ENCODE measurements at regions not wholly inside any gene's neighbourhood (a gene's known extent, or its start where the extent isn't known, plus 50 kb on each side); places are given as distances from the start of the nearest gene placed in this dataset.

- no peak for DNase-seq (ENCODE audit: low read depth)
These were observed 1203.4 kb downstream of the MAT2B start for GRCh38 chr5:164708831-164709230.

- no peak for DNase-seq (ENCODE audit: low read depth)
These were observed 1208.3 kb downstream of the MAT2B start for GRCh38 chr5:164713682-164714081.

DNA sequence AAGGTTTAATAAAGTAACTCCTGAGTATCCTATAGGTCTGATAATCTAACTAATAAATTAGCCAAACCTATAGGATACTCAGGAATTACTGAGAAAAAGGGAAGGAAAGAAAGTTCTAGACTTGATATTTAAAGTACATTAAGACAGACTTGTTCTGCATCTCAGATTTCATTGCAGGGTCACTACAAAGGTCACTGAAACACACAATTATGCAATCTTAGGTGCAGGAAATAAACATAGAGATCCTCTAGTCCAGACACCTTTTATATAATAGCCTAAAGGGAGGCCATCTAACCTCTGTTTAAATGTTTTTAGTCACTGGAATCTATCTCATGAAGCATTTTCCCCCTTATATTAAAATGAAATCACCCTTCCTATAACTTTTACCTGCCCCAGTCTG lies 1215.7 kb downstream of the MAT2B start:
- DNase-seq (ENCODE audit: low read depth), result no peak

GRCh38 chr5:164721656-164722055 lies 1216.2 kb downstream of the MAT2B start:
- no peak for DNase-seq (ENCODE audit: low read depth)

DNA sequence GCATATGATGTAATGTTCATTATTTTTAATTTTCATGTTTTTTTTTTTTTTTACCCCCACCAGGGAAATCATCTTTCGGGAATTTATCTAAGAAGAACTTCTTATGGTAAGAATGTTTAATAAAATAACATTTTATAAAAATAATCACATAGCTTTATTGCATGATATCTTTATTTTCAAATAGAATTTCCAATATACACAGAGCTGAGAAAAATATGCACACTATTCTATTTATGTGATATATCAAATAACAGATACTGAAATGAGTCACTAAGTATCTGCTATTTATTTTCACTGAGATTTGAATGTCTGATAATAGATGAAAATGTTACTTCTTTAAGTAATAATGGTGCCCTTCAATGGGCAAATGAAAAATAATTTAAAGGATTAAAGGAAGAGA lies 1217.3 kb downstream of the MAT2B start:
- no peak for DNase-seq (ENCODE audit: low read depth)

GRCh38 chr5:164727012-164727411 lies 1221.6 kb downstream of the MAT2B start:
- no peak for DNase-seq (ENCODE audit: low read depth)

DNA sequence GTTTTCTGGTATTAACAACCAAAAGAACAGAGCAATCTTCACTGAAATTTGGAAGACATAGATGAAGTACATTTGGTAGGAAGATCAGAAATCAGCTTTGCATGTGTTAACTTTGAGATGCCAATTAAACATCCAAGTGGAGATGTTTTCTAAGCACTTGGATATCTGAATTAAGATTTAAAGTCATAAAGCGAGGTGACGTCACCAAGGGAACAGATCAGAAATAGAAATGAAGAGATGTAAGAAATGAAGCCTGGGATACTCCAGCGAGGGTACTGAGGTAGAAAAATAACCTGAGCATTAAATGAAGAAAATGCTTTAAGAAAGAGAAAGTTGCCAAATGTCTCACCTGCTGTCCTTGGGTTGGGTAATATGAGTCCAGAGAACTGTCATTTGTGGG lies 1223.3 kb downstream of the MAT2B start:
- DNase-seq (ENCODE audit: low read depth), result no peak

DNA sequence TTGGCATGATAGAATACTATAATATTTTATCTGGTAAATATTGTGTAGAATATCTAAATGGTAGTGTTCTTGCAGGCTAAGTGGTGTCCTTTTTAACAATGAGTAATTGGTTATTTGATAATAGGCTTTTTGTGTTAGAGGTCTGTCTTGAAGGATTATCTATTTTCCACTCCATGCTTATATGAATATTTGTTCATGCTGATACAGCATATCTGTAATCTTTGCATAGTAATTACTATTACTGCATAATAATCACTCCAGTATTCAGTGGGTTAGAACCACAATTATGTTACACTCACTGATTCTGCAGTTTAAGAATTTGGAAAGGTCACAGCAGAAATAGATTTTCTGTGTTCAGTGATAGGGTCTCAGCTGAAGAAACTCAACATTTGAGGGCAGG lies 1229.9 kb downstream of the MAT2B start:
- no peak for DNase-seq (ENCODE audit: low read depth)

- DNase-seq (ENCODE audit: low read depth), result no peak
These were observed 1236.0 kb downstream of the MAT2B start for GRCh38 chr5:164741376-164741775.

DNA sequence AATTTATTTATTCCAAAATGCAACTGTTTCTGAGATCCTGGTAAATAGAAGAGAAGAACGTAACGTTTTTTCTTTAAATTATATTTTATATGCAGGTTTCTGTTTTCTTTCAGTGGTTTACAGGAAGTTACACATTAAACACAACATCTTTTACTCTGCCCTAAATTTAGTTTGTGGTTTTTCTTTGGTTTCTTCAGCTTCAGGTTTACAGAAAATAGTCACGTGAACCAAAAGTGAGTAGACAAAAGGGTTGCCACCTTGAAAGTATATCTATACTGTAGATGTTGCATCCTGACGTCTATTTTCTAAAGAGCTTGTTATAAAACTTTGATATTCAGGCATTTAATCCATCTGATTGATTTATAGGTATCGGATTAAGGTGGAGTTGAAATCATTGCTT lies 1236.6 kb downstream of the MAT2B start:
- no peak for DNase-seq (ENCODE audit: low read depth)

DNA sequence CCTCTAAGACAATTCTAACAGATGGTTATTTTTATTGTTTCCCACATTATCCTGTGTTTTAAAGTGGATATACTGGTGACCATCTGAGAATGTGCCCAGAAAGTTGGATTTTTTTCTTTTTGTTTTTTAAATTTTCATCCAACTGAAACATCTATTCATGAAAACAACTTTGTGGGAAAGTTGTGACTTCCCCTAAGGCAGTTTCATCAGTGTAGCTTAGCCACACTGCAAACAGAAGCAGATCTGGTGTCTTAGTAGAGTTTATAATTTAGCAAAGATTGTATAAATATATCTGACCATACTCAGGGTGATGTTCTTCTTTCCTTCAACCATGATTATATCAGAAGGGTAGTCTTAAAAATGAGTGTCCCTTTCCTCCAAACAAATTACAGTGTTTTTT lies 1241.3 kb downstream of the MAT2B start:
- DNase-seq (ENCODE audit: low read depth), result no peak

DNA sequence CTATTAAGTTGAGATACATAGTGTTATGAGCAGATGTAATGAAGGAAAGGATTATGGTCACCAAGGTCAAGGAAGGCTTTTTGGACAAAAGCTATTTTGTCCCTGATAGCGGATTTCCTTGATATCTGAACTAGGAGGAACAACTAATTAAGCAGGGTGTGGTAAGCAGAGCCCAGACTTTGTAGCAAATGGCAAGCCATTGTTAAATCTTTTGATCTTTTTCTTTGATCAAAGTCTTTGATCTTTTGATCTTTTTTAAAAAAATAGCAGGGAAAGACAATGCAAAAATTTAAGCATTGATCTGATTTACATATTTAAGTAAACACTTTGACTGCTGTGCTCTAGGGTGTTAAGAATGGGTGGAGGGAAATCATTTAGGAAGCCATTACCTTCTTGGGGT lies 1242.0 kb downstream of the MAT2B start:
- no peak for DNase-seq (ENCODE audit: low read depth)

GRCh38 chr5:164748861-164749260 lies 1243.4 kb downstream of the MAT2B start:
- DNase-seq (ENCODE audit: low read depth), result no peak

DNA sequence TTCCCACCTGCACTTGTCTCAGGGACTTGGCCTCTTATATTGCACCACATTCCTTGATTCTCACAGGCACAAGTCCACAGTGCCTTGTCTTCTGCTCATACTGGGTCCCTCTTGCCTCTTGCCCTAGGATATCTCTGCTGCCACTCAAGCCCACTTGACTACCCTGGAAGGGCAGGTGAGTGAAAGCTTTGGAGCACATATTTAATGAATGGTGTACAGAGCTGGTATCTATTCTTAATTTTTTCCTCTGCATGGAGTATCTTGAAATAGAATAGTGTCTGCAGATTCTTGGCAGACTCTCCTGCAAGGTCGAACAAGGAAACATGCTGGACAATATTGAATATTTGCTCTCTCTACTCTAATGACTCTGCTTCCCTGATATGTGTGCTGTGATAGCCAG lies 1248.0 kb downstream of the MAT2B start:
- DNase-seq (ENCODE audit: low read depth), result no peak

GRCh38 chr5:164763206-164763605 lies 1257.8 kb downstream of the MAT2B start:
- no peak for DNase-seq (ENCODE audit: low read depth)

DNA sequence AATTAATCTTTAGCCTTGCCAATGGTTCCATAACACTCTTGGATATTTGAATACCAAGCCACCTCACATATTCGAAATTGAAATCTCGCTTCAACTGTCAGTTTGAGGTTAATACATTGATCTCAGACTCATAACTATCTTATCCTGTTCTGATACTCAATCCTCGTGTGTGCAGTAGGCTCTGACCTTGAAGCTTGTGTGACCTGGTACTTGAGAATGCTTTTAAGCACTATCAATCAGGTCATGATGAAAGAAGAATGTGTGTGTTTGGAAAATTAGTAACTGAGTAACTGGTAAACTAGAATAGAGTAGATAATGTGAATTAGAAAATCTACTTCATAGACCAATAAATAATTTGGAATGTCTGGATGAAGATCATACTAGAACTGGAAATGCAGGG lies 1266.7 kb downstream of the MAT2B start:
- DNase-seq (ENCODE audit: low read depth), result no peak

- no peak for DNase-seq (ENCODE audit: low read depth)
These were observed 1278.8 kb downstream of the MAT2B start for GRCh38 chr5:164784230-164784629.

DNA sequence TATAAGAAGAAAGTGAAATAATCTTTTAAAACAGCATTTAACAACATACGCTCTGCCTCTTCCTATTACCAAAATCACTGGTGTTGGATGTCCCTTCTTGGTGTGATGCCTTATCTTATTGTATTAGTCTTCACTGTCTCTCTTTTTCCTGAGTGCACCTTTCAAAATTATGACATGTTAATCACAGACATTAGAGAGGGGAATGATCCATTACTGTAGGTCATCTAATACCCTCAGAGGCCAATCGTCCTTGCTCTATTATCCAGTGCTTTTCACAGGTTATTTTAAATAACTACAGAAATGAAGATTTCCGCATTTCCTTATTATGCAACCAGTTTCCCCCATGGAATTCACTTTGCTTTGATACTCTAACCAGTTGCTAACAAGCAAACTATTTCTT lies 1292.7 kb downstream of the MAT2B start:
- DNase-seq (ENCODE audit: low read depth), result no peak

- no peak for DNase-seq (ENCODE audit: low read depth)
These were observed 1294.0 kb downstream of the MAT2B start for GRCh38 chr5:164799391-164799790.

DNA sequence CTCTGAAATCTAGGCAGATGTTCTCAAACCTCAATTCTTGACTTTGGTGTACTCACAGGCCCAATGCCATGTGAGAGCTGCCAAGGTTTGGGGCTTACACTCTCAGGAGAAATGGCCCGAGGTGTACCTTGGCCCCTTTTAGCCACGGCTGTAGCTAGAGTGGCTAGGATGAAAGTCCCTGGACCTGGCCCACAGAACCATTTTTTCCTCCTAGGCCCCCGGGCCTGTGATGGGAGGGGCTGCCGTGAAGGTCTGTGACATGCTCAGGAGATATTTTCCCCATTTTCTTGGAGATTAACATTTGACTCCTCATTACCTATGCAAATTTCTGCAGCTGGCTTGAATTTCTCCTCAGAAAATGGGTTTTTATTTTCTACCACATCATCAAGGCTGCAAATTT lies 1296.5 kb downstream of the MAT2B start:
- DNase-seq (ENCODE audit: low read depth), result no peak

- DNase-seq (ENCODE audit: low read depth), result no peak
These were observed 1304.4 kb downstream of the MAT2B start for GRCh38 chr5:164809821-164810220.

DNA sequence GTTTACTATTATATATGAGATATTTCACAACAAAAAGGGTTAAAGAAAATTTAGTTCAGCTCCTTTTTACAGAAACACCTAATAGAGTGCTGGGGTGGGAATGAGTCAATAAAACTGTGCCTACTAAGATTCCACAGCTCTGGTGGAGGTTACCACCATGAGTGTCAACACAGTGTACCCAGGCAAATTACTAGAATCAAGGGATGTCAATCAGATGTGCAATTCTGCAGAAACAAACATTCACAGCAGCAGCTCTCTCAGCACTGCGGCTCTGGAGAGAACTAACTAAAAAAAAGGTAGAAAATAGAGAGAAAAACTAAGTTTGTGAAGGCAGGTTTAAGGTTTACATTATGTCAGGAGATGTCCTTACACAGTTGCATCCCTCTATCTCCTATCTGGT lies 1313.0 kb downstream of the MAT2B start:
- no peak for DNase-seq (ENCODE audit: low read depth)

- DNase-seq (ENCODE audit: low read depth), result no peak
These were observed 1319.3 kb downstream of the MAT2B start for GRCh38 chr5:164824671-164825070.

DNA sequence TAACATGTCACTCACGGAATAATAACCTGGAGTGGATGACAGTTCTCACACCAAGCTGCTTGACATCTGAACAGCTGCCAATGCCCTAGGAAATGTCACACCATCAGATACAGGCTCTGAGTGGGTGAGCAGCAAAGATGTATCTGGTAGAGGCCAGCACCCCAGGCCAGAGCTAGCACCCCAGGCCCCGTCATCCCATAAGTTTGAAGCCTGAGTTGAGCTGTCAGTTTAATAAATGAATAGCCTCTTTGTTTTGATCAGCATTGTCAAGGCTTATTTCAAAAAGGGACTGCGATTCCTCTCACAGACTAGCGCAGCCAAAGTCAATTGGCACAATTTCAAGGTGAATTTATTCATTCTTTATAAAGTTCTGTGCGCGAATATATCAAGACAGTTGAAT lies 1327.1 kb downstream of the MAT2B start:
- DNase-seq (ENCODE audit: low read depth), result no peak

GRCh38 chr5:164844348-164844747 lies 1338.9 kb downstream of the MAT2B start:
- DNase-seq (ENCODE audit: low read depth), result no peak

Measured in fibroblast of gingiva (primary cell).